HEK293 (cell line): ENCODE measurements at regions not wholly inside any gene's neighbourhood (a gene's known extent, or its start where the extent isn't known, plus 50 kb on each side); places are given as distances from the start of the nearest gene placed in this dataset.

Source experiments
- AEBP2 ChIP-seq: fragments of 450-650 bp; formaldehyde crosslinking; IDR thresholded peaks from 2 replicates; pipeline ENCODE4 v1.5.1; 2016; ENCODE audit warnings: missing biosample characterization, missing genetic modification characterization, borderline replicate concordance
- KLF16 ChIP-seq: fragments of 450-650 bp; formaldehyde crosslinking; IDR thresholded peaks from 2 replicates; pipeline ENCODE4 v1.5.1; 2017; ENCODE audit warnings: missing biosample characterization, missing genetic modification characterization
- KLF7 ChIP-seq: fragments of 450-650 bp; formaldehyde crosslinking; IDR thresholded peaks from 2 replicates; pipeline ENCODE4 v1.5.1; 2016; ENCODE audit warnings: missing biosample characterization, missing genetic modification characterization, borderline replicate concordance
- SALL2 ChIP-seq: fragments of 450-650 bp; formaldehyde crosslinking; IDR thresholded peaks from 2 replicates; pipeline ENCODE4 v1.5.0; 2017; ENCODE audit warnings: missing biosample characterization, mild to moderate bottlenecking, missing genetic modification characterization, borderline replicate concordance
- SP2 ChIP-seq: fragments of 450-650 bp; formaldehyde crosslinking; IDR thresholded peaks from 2 replicates; pipeline ENCODE4 v1.5.1; 2016; ENCODE audit warnings: missing biosample characterization, missing genetic modification characterization
- SP7 ChIP-seq: fragments of 450-650 bp; formaldehyde crosslinking; IDR thresholded peaks from 2 replicates; pipeline ENCODE4 v1.5.1; 2016; ENCODE audit warnings: missing biosample characterization, missing genetic modification characterization
- ZBTB1 ChIP-seq: fragments of 450-650 bp; formaldehyde crosslinking; IDR thresholded peaks from 2 replicates; pipeline ENCODE4 v1.5.1; 2016; ENCODE audit warnings: missing biosample characterization, missing genetic modification characterization
- ZBTB8A ChIP-seq: fragments of 450-650 bp; formaldehyde crosslinking; IDR thresholded peaks from 2 replicates; pipeline ENCODE4 v1.5.1; 2016; ENCODE audit warnings: missing biosample characterization, missing genetic modification characterization
- ZFP69B ChIP-seq: fragments of 450-650 bp; formaldehyde crosslinking; IDR thresholded peaks from 2 replicates; pipeline ENCODE4 v1.5.1; 2016; ENCODE audit warnings: missing biosample characterization, missing genetic modification characterization
- ZNF148 ChIP-seq: fragments of 450-650 bp; formaldehyde crosslinking; IDR thresholded peaks from 2 replicates; pipeline ENCODE4 v1.5.0; 2017; ENCODE audit warnings: missing biosample characterization, missing genetic modification characterization, borderline replicate concordance
- ZNF157 ChIP-seq: fragments of 450-650 bp; formaldehyde crosslinking; IDR thresholded peaks from 2 replicates; pipeline ENCODE4 v1.5.1; 2016; ENCODE audit warnings: missing biosample characterization, missing genetic modification characterization
- ZNF175 ChIP-seq: fragments of 450-650 bp; formaldehyde crosslinking; IDR thresholded peaks from 2 replicates; pipeline ENCODE4 v1.5.1; 2016; ENCODE audit warnings: missing biosample characterization, missing genetic modification characterization
- ZNF2 ChIP-seq: fragments of 450-650 bp; formaldehyde crosslinking; IDR thresholded peaks from 2 replicates; pipeline ENCODE4 v1.5.1; 2016; ENCODE audit warnings: missing biosample characterization, missing genetic modification characterization
- ZNF26 ChIP-seq: fragments of 450-650 bp; formaldehyde crosslinking; IDR thresholded peaks from 2 replicates; pipeline ENCODE4 v1.5.1; 2016; ENCODE audit warnings: missing biosample characterization, missing genetic modification characterization
- ZNF335 ChIP-seq: fragments of 450-650 bp; formaldehyde crosslinking; conservative IDR thresholded peaks from 2 replicates; pipeline ENCODE4 v1.5.1; 2016; ENCODE audit warnings: missing biosample characterization, missing genetic modification characterization
- ZNF341 ChIP-seq: fragments of 450-650 bp; formaldehyde crosslinking; IDR thresholded peaks from 2 replicates; pipeline ENCODE4; 2016; ENCODE audit warnings: low read depth, missing biosample characterization, missing genetic modification characterization
- ZNF366 ChIP-seq: fragments of 450-650 bp; formaldehyde crosslinking; conservative IDR thresholded peaks from 2 replicates; pipeline ENCODE4 v1.5.1; 2016; ENCODE audit warnings: missing biosample characterization, missing genetic modification characterization
- ZNF37A ChIP-seq: fragments of 450-650 bp; IDR thresholded peaks from 2 replicates; pipeline ENCODE4 v1.5.1; 2018; ENCODE audit warnings: missing biosample characterization, missing genetic modification characterization
- ZNF404 ChIP-seq: fragments of 450-650 bp; formaldehyde crosslinking; IDR thresholded peaks from 2 replicates; pipeline ENCODE4 v1.5.1; 2017; ENCODE audit warnings: missing biosample characterization, missing genetic modification characterization
- ZNF473 ChIP-seq: fragments of 450-650 bp; formaldehyde crosslinking; IDR thresholded peaks from 2 replicates; pipeline ENCODE4 v1.5.1; 2017; ENCODE audit warnings: missing biosample characterization, missing genetic modification characterization
- ZNF48 ChIP-seq: fragments of 450-650 bp; formaldehyde crosslinking; IDR thresholded peaks from 2 replicates; pipeline ENCODE4 v1.5.1; 2016; ENCODE audit warnings: missing biosample characterization, missing genetic modification characterization
- ZNF501 ChIP-seq: fragments of 450-650 bp; formaldehyde crosslinking; IDR thresholded peaks from 2 replicates; pipeline ENCODE4 v1.5.1; 2016; ENCODE audit warnings: missing biosample characterization, missing genetic modification characterization
- ZNF529 ChIP-seq: fragments of 450-650 bp; formaldehyde crosslinking; IDR thresholded peaks from 2 replicates; pipeline ENCODE4 v1.5.1; 2017; ENCODE audit warnings: missing genetic modification characterization, missing biosample characterization; ENCODE audit not compliant: insufficient replicate concordance
- ZNF548 ChIP-seq: fragments of 450-650 bp; formaldehyde crosslinking; IDR thresholded peaks from 2 replicates; pipeline ENCODE4 v1.5.1; 2016; ENCODE audit warnings: missing biosample characterization, missing genetic modification characterization
- ZNF571 ChIP-seq: fragments of 450-650 bp; formaldehyde crosslinking; IDR thresholded peaks from 2 replicates; pipeline ENCODE4 v1.5.0; 2017; ENCODE audit warnings: missing biosample characterization, missing genetic modification characterization
- ZNF596 ChIP-seq: fragments of 450-650 bp; IDR thresholded peaks from 2 replicates; pipeline ENCODE4 v1.5.0; 2018; ENCODE audit warnings: missing biosample characterization, mild to moderate bottlenecking, missing genetic modification characterization, moderate library complexity
- ZNF629 ChIP-seq: fragments of 450-650 bp; formaldehyde crosslinking; IDR thresholded peaks from 2 replicates; pipeline ENCODE4 v1.5.1; 2017; ENCODE audit warnings: missing biosample characterization, missing genetic modification characterization
- ZNF639 ChIP-seq: fragments of 450-650 bp; formaldehyde crosslinking; IDR thresholded peaks from 2 replicates; pipeline ENCODE4 v1.5.1; 2016; ENCODE audit warnings: missing biosample characterization, missing genetic modification characterization
- ZNF664 ChIP-seq: fragments of 450-650 bp; formaldehyde crosslinking; IDR thresholded peaks from 2 replicates; pipeline ENCODE4 v1.5.1; 2016; ENCODE audit warnings: missing biosample characterization, missing genetic modification characterization
- ZNF707 ChIP-seq: fragments of 450-650 bp; formaldehyde crosslinking; IDR thresholded peaks from 2 replicates; pipeline ENCODE4 v1.5.1; 2016; ENCODE audit warnings: missing biosample characterization, missing genetic modification characterization
- ZNF785 ChIP-seq: fragments of 450-650 bp; formaldehyde crosslinking; IDR thresholded peaks from 2 replicates; pipeline ENCODE4 v1.5.1; 2016; ENCODE audit warnings: missing biosample characterization, missing genetic modification characterization
- ZSCAN23 ChIP-seq: fragments of 450-650 bp; formaldehyde crosslinking; IDR thresholded peaks from 2 replicates; pipeline ENCODE4 v1.5.1; 2016; ENCODE audit warnings: missing biosample characterization, missing genetic modification characterization
- ZSCAN30 ChIP-seq: fragments of 450-650 bp; IDR thresholded peaks from 2 replicates; pipeline ENCODE4 v1.5.1; 2018; ENCODE audit warnings: missing biosample characterization, mild to moderate bottlenecking, missing genetic modification characterization, moderate library complexity

- TF ChIP-seq ZNF341: 0 out of 2 replicates have a peak, but pooled peaks have one; percentile 41
- no peak for TF ChIP-seq ZNF148
- TF ChIP-seq ZNF175 (tag by site-specific recombination): no peak
- no peak for TF ChIP-seq AEBP2 (tag by site-specific recombination)
- TF ChIP-seq ZBTB8A (tag by site-specific recombination): peak; percentile 88
- no peak for TF ChIP-seq ZSCAN23 (tag by site-specific recombination)
- no peak for TF ChIP-seq ZNF571 (tag by site-specific recombination)
- no peak for TF ChIP-seq ZNF596 (tag by site-specific recombination)
- no peak for TF ChIP-seq ZNF785 (tag by site-specific recombination)
- TF ChIP-seq ZNF664 (tag by site-specific recombination): no peak
- TF ChIP-seq ZNF366 (tag by site-specific recombination): peak; percentile 42; the same call in 1 of the 2 replicates
- 0 out of 2 replicates have a peak, but pooled peaks have one; percentile 26 for TF ChIP-seq ZNF501 (tag by site-specific recombination)
- no peak for TF ChIP-seq ZNF639 (tag by site-specific recombination)
- TF ChIP-seq SALL2 (tag by site-specific recombination): no peak
- TF ChIP-seq SP7 (tag by site-specific recombination): no peak
- TF ChIP-seq SP2 (tag by site-specific recombination): peak; percentile 38; the same call in 1 of the 2 replicates
- TF ChIP-seq ZNF529 (tag by site-specific recombination): no peak
- TF ChIP-seq KLF16 (tag by site-specific recombination): no peak
- TF ChIP-seq ZNF157 (tag by site-specific recombination): no peak
- no peak for TF ChIP-seq ZNF548 (tag by site-specific recombination)
- TF ChIP-seq ZSCAN30: 0 out of 2 replicates have a peak, but pooled peaks have one; percentile 16
- no peak for TF ChIP-seq ZFP69B
- TF ChIP-seq ZNF2 (tag by site-specific recombination): 0 out of 2 replicates have a peak, but pooled peaks have one; percentile 16
- TF ChIP-seq ZBTB1 (tag by site-specific recombination): no peak
- TF ChIP-seq ZNF335 (tag by site-specific recombination): peak; percentile 65
- TF ChIP-seq ZNF707 (tag by site-specific recombination): no peak
- TF ChIP-seq ZNF37A: no peak
- TF ChIP-seq ZNF26 (tag by site-specific recombination): no peak
- no peak for TF ChIP-seq ZNF629
- no peak for TF ChIP-seq ZNF404 (tag by site-specific recombination)
- no peak for TF ChIP-seq KLF7
- TF ChIP-seq ZNF473 (tag by site-specific recombination): no peak
- no peak for TF ChIP-seq ZNF48 (tag by site-specific recombination)
Measured at GRCh38 chr6:26199057-26199772, 112.0 kb downstream of the HFE start (continued).
